H1 (cell line): ENCODE measurements at regions not wholly inside any gene's neighbourhood (a gene's known extent, or its start where the extent isn't known, plus 50 kb on each side); places are given as distances from the start of the nearest gene placed in this dataset.

Experiments
- BACH1 ChIP-seq: IDR thresholded peaks from 2 replicates; pipeline ENCODE4 v1.6.1; 2012; ENCODE audit warnings: low read length, improper control_type of control experiment
- NANOG ChIP-seq: IDR thresholded peaks from 2 replicates; pipeline ENCODE4 v1.6.1; 2011; ENCODE audit warnings: low read length, low read depth, mild to moderate bottlenecking, inconsistent platforms; ENCODE audit not compliant: insufficient read depth, poor library complexity, severe bottlenecking
- RFX5 ChIP-seq: IDR thresholded peaks from 2 replicates; pipeline ENCODE4 v1.6.1; 2011; ENCODE audit warnings: low read depth, low read length, improper control_type of control experiment, borderline replicate concordance
- RXRA ChIP-seq: IDR thresholded peaks from 2 replicates; pipeline ENCODE4 v1.6.1; 2011; ENCODE audit warnings: low read depth, mild to moderate bottlenecking, low read length, moderate library complexity; ENCODE audit not compliant: insufficient read depth

- TF ChIP-seq BACH1 (no peak), NANOG (no peak), RFX5 (no peak), RXRA (no peak)
Measured at GRCh38 chr1:228978484-228979324, 243.4 kb downstream of the RHOU start (continued).
